ENCODE measurements at regions not wholly inside any gene's neighbourhood (a gene's known extent, or its start where the extent isn't known, plus 50 kb on each side); places are given as distances from the start of the nearest gene placed in this dataset.

DNA sequence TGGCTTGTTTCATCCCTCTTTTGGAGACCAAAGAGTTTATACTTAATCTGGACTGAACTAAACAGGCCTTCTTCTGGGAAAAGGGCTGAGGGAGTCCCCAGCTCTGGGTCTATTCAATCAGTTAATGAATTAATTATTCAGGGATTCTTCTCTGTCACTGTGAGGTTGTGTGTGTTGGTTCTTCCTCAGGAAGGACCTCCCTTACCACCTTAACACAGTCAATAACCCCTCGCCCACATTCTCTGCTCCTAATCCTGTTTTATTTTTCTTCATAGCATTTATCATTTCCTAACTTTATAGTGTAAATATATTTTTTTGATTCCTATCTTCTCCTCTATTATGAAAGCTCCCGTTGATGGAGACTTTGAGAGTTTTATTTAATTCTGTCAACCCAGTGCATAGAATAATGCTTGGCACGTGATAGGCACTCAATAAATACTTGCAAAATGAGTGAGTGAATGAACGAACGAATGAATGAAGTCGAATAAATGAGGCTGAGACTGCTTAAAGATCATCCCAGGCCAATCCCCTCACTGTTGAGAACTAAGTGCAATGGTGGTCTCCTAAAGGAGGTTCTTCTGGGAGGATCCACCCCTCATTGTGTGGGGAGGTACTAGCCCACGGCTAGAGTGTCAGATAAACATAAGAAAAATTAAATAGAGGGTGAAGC lies 179.6 kb upstream of the JARID2 start:
- no peak overlapping the region for H3K27ac ChIP-seq
- no peaks in the 10 kb centered on the region for H3K9me3 ChIP-seq
- WGBS, 3 donors = 31 to 38% (median 37%) methylated on average over 7 of the region's 7 CpGs
- no peaks in the 10 kb centered on the region for H3K36me3 ChIP-seq
- H3K4me1 ChIP-seq (ENCODE audit: insufficient read depth) = no peaks in the 10 kb centered on the region
- no peaks in the 10 kb centered on the region for H3K27me3 ChIP-seq
- intact Hi-C loops (cut with DNase I) = no loop called here
- no peak overlapping the region for H3K4me3 ChIP-seq
- no peak for DNase-seq
- TF ChIP-seq, protein P1, sequence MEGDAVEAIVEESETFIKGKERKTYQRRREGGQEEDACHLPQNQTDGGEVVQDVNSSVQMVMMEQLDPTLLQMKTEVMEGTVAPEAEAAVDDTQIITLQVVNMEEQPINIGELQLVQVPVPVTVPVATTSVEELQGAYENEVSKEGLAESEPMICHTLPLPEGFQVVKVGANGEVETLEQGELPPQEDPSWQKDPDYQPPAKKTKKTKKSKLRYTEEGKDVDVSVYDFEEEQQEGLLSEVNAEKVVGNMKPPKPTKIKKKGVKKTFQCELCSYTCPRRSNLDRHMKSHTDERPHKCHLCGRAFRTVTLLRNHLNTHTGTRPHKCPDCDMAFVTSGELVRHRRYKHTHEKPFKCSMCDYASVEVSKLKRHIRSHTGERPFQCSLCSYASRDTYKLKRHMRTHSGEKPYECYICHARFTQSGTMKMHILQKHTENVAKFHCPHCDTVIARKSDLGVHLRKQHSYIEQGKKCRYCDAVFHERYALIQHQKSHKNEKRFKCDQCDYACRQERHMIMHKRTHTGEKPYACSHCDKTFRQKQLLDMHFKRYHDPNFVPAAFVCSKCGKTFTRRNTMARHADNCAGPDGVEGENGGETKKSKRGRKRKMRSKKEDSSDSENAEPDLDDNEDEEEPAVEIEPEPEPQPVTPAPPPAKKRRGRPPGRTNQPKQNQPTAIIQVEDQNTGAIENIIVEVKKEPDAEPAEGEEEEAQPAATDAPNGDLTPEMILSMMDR (IDR thresholded peaks at IDR 0.05) = no peak
- no peak for TF ChIP-seq EP300 (IDR thresholded peaks at IDR 0.05)
- TF ChIP-seq POLR2A (IDR thresholded peaks at IDR 0.05) = no peak

DNA sequence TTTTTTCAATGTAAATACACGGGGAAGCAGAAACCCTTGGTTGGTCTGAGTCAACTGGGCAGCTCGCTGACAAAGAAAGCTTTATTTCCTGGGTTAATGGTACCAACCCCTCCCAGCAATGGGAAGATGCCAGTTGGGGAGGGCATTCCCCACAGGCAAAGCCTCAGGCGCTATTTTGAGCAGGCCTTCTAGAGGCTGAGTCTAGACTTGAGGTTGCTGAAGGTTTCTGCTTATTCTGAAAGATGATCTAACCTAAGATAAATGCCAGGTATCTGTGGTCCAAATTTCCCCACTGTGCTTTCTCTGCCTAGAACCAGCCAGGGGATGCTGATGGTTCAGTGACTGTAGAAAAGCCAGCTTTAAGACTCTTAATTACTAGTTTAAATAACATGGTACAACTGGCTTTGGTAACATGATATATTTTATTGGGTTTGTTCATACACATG lies 172.5 kb upstream of the JARID2 start:
- Histone ChIP-seq H3K27me3 (no peaks in the 10 kb centered on the region), H3K4me3 (no peak overlapping the region), H3K4me1 (ENCODE audit: insufficient read depth) (no peaks in the 10 kb centered on the region), H3K9me3 (no peaks in the 10 kb centered on the region), H3K36me3 (no peaks in the 10 kb centered on the region), H3K27ac (no peak overlapping the region)
- intact Hi-C loops (cut with DNase I) = no loop called here
- TF ChIP-seq, protein P1 (IDR thresholded peaks at IDR 0.05) = no peak
- TF ChIP-seq POLR2A (IDR thresholded peaks at IDR 0.05) (no peak), EP300 (IDR thresholded peaks at IDR 0.05) (no peak)
- WGBS, 3 donors = 93 to 96% (median 93%) methylated on average over 3 of the region's 3 CpGs
- DNase-seq = no peak

DNA sequence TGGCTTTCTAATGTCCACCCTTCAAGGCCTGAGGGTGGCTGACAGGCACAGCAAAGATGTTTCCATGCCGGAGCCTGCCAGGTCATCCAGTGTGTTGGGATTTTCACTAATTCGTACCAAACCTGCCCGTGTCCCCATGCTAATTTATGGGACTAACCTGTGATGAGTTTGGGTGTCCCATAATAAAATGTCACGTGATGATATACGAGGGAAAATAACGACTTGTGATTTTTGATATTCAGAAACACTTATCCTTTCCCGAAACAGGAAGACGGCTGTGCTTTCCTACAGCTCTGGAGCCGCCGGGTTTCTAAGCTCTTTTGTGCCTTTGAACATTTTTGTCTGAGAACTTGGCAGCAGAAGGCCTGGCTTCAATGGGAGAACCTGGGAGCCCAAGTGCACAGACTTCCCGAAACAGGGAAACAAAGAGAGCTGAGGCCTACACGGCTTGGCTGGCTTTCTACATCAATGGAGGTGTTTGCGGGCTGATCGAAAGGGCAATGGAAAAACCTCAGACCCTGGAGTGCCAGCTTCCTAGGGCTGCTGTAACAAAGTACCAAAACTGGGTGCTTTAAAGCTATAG lies 171.9 kb upstream of the JARID2 start:
- H3K4me1 ChIP-seq (ENCODE audit: insufficient read depth) = no peaks in the 10 kb centered on the region
- H3K9me3 ChIP-seq = no peaks in the 10 kb centered on the region
- no peak for DNase-seq
- intact Hi-C loops (cut with DNase I) = no loop called here
- TF ChIP-seq POLR2A (IDR thresholded peaks at IDR 0.05) (no peak), EP300 (IDR thresholded peaks at IDR 0.05) (no peak)
- TF ChIP-seq, protein P1 (IDR thresholded peaks at IDR 0.05) = no peak
- no peaks in the 10 kb centered on the region for H3K36me3 ChIP-seq
- H3K27ac ChIP-seq = no peak overlapping the region
- WGBS, 3 donors = 94 to 95% (median 95%) methylated on average over 14 of the region's 14 CpGs
- no peak overlapping the region for H3K4me3 ChIP-seq
- no peaks in the 10 kb centered on the region for H3K27me3 ChIP-seq

DNA sequence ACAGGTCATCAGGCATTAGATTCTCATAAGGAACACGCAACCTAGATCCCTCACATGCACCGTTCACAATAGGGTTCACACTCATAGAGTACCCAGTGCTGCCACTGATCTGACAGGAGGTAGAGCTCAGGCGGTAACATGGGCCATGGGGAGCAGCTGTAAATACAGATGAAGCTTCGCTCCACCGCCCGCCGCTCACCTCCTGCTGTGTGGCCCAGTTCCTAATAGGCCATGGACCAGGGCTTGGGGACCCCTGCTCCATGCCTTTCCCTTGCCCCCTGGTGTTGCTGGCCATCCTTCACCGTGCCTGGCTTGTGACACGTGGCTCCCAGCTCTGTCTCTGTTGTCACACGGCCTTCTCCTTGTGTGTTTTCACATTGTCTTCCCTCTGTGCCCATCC lies 171.1 kb upstream of the JARID2 start:
- 96 to 98% (median 97%) methylated on average over 10 of the region's 10 CpGs for WGBS, 3 donors
- intact Hi-C loops (cut with DNase I) = no loop called here
- H3K4me3 ChIP-seq = no peak overlapping the region
- no peaks in the 10 kb centered on the region for H3K9me3 ChIP-seq
- no peak for TF ChIP-seq EP300 (IDR thresholded peaks at IDR 0.05)
- TF ChIP-seq, protein P1 (IDR thresholded peaks at IDR 0.05) = no peak
- TF ChIP-seq POLR2A (IDR thresholded peaks at IDR 0.05) = no peak
- H3K36me3 ChIP-seq = no peaks in the 10 kb centered on the region
- H3K27ac ChIP-seq = no peak overlapping the region
- no peak for DNase-seq
- H3K4me1 ChIP-seq (ENCODE audit: insufficient read depth) = no peaks in the 10 kb centered on the region
- H3K27me3 ChIP-seq = no peaks in the 10 kb centered on the region
